ENCODE measurements at regions not wholly inside any gene's neighbourhood (a gene's known extent, or its start where the extent isn't known, plus 50 kb on each side); places are given as distances from the start of the nearest gene placed in this dataset.
"Not testable (repeated sequence)": the region's sequence is repeated elsewhere in the genome, so short reads cannot be mapped to it uniquely, and the experiment has no call there.

DNA sequence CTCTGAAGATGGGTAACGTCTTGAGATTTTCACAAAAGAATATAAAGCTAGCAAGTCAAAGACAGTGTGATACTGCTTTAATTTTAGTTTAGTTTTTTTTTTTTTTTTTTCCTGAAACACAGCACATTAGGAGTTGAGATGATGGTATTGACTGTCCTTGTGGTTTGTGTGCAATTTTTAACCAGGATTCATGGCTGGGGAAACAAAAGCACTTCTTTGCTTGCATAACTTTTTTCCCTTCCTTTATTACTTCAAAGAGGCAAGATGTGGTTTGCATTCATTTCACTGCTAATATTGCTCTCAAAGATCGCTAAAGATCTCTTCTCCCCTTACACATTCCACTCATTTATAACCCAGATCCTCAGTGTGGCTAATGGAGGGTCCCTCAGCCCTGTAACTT lies 157.1 kb upstream of the PZP start:
- DNase-seq, result no peak

DNA sequence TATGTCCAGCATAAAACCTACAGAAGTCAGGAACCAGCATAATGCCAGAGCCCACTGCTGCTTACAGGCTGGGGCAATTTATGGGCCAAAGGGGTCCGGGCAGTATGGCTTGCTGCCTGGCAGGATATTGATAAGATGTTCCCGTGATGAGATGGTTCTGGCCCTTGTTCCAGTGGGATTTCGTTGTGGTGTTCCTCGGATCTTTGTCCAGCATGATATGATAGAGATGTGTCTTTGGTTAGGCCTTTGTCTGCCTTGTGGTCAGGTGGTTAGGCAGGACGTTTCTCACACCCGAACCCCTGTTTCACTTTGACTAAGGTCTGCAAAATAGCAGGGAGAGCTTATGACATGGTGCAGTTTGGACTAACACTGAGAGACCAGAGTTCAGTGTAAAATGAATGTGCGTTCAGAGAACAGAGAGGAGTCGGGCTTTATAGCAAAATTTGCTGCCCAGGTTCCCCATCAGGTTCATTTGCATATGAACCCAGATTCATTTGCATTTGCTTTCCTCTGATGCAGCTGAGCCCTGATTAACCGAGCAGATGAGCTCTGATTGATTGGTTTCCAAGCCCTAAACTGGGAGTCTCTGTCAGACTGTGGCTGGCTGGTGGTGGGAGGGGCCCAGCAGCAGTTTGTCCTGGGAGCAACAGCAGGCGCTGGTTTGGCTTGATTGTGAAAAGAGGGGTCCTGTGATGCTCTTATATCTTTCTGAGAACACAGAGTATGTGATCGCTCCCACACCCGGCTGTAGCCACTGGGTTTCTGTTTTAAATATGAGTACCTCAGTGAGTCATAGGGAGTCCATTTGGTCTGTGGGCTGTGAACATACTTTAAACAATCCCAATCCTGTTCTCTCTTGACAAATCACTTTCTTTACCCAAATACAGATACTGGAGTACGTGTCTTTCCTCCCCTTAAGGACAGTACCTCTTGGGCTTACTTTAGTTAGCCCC lies 156.3 kb upstream of the PZP start:
- peak; percentile 29 for DNase-seq

- DNase-seq, result no peak
Measured at GRCh38 chr12:9363145-9363544, 154.9 kb upstream of the PZP start.

GRCh38 chr12:9361879-9362326 lies 153.7 kb upstream of the PZP start:
- no peak for DNase-seq

- DNase-seq, result not testable (repeated sequence)
Measured at GRCh38 chr12:9354009-9354754, 146.0 kb upstream of the PZP start.

DNA sequence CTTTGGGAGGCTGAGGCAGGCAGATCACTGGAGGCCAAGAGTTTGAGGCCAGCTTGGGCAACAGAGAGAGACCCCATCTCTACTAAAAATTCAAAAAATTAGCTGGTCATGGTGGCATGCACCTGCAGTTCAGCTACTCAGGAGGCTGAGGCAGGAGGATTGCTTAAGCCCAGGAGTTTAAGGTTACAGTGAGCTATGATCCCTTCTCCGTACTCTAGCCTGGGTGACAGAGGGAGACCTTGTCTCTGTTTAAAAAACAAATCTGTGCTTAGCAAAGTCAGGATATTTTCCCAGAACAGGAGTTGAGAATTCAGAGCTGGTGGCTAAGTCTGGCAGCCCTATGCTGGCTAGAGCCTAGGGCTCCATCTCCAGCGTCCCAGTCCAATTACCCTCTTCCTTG lies 142.9 kb upstream of the PZP start:
- no peak for DNase-seq

- no peak for DNase-seq
Measured at GRCh38 chr12:9349888-9350885, 142.0 kb upstream of the PZP start.

- no peak for DNase-seq
Measured at GRCh38 chr12:9348906-9349518, 140.8 kb upstream of the PZP start.

GRCh38 chr12:9347328-9348127 lies 139.3 kb upstream of the PZP start:
- no peak for DNase-seq

DNA sequence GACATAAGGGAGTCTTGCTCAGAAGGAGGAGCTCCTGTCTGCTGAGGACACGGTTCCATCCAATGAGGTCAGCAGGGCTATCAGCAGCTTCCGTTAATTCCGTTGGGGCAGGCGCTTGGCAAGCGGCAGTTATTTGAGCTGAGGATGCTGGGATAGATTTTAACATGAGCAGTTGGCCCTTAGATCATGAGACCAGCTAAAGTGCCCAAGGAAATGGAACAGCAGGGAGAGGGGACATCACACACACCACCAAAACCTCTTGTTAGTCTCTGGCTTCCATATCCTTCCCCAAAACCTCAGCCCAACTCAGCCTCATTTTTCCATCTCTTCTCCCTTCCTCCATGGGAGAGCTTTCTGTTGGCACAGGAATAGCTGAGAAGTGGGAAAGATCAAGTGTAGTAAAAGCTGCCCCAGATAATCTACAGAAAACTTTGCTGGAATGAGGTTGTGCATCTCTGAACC lies 138.7 kb upstream of the PZP start:
- no peak for DNase-seq

GRCh38 chr12:9345171-9345570 lies 137.0 kb upstream of the PZP start:
- no peak for DNase-seq

DNA sequence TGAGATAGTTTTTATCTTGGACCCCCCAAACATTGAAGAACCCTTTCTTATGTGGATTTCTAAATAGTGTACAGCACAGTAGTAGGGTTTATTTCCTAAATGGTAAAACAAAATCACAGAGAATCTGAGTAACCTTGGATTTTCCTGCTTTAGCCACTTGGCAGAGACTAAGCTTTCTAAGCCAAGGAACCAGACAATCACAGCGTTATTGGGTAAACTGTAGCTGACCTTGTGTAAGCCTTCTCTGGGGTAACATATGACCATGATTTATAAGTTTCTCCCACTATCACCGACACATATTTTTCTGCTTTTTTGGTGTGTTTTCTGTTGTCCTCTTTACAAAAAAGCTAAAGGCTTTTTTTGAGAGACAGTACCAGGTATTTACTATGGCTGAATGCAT lies 136.3 kb upstream of the PZP start:
- DNase-seq, result no peak

- DNase-seq, result no peak
Measured at GRCh38 chr12:9343731-9344130, 135.5 kb upstream of the PZP start.

- DNase-seq, result no peak
Measured at GRCh38 chr12:9342614-9343353, 134.6 kb upstream of the PZP start.

DNA sequence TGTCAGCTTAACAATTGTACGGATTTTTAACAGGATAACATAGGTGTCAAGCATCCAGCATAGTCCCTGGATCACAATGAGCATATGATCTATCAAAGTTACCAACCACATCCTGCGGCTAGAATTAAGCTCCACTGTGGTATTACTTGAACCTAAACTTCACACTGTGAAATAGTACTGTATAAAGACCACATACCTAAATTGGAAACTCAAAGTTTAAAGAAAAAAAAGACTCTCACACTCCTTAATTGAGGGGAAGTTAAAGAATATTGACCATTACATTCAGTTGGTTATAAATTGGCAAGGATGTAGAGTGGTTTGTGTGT lies 133.0 kb upstream of the PZP start:
- DNase-seq, result no peak

- DNase-seq, result no peak
Measured at GRCh38 chr12:9340422-9341259, 132.4 kb upstream of the PZP start.

GRCh38 chr12:9337656-9338055 lies 129.5 kb upstream of the PZP start:
- no peak for DNase-seq

DNA sequence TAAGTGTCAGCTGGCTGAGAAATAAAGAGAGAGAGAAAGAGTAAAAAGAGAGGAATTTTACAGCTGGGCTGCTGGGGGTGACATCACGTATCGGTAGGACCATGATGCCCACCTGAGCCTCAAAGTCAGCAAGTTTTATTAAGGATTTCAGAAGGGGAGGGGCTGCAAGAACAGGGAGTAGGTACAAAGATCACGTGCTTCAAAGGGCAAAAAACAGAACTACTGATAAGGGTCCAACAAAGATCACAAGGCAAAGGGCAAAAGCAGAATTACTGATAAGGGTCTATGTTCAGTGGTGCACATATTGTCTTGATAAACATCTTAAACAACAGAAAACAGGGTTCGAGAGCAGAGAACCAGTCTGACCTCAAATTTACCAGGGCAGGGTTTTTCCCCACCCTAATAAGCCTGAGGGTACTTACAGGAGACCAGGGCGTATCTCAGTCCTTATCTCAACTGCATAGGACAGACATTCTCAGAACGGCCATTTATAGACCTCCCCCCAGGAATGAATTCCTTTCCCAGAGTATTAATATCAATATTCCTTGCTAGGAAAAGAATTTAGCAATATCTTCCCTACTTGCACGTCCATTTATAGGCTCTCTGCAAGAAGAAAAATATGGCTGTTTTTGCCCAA lies 128.3 kb upstream of the PZP start:
- not testable (repeated sequence) for DNase-seq

GRCh38 chr12:9335867-9336266 lies 127.7 kb upstream of the PZP start:
- no peak for DNase-seq

All from occipital lobe (tissue), 1 donor.